GM12878 (cell line): ENCODE measurements at regions not wholly inside any gene's neighbourhood (a gene's known extent, or its start where the extent isn't known, plus 50 kb on each side); places are given as distances from the start of the nearest gene placed in this dataset.

ENCODE experiments used
- ATAC-seq: fragments of 200-7000 bp; cut with Tn5 transposase; 3 replicates; pipeline ENCODE4 v1.9.1; 2020; ENCODE audit warnings: mild to moderate bottlenecking, moderate library complexity
- BruUV-seq: library from RNA; stranded (reverse); fragments of 400-500 nt; replicated peaks from 2 replicates; lab custom pipeline; 2021; lab: Mats Ljungman, UMichigan
- CTCF ChIA-PET: fragments of 300-600 bp; sonication (Branson Sonifier 250); formaldehyde crosslinking; extraction: SDS; loops from one replicate; lab custom pipeline; 2021; ENCODE audit warnings: inconsistent platforms; lab: Yijun Ruan, JAX
- POLR2A ChIA-PET: fragments of 350-600 bp; formaldehyde crosslinking; extraction: SDS; loops from one replicate; lab custom pipeline; 2021; ENCODE audit warnings: inconsistent platforms; lab: Charles Lee
- RAD21 ChIA-PET: fragments of 300-600 bp; sonication (Branson Sonifier 250); formaldehyde crosslinking; loops from one replicate; lab custom pipeline; 2023; ENCODE audit warnings: antibody characterized with exemption; ENCODE audit not compliant: unreplicated experiment; lab: Charles Lee
- SMC1A ChIA-PET: fragments of 300-600 bp; sonication (Branson Sonifier 250); formaldehyde crosslinking; loops from one replicate; lab custom pipeline; 2023; ENCODE audit not compliant: unreplicated experiment, uncharacterized antibody; lab: Charles Lee
- DNase-seq: peaks from one replicate; pipeline ENCODE4 v3.0.0-alpha.2; 2011; ENCODE audit warnings: low read depth, low spot score
- FAIRE-seq: peaks from 3 replicates; lab custom pipeline; 2011; peaks lifted over from hg19 to GRCh38; lab: Jason Lieb, UNC
- H2AFZ ChIP-seq: 2 replicates; pipeline ENCODE4 v1.6.0; 2011; ENCODE audit warnings: low read depth, low read length, control low read depth; ENCODE audit not compliant: control insufficient read depth
- H3K27ac ChIP-seq: 2 replicates; pipeline ENCODE4 v1.5.1; 2011; ENCODE audit warnings: control low read depth; ENCODE audit not compliant: control insufficient read depth, insufficient read depth
- H3K27me3 ChIP-seq, 2 experiments: replicated peaks in 1 of 2; 2 replicates each; pipeline versions ENCODE4 v1.6.0 to v1.6.1; 2011; ENCODE audit warnings: low read length in 1 of 2; ENCODE audit not compliant: control insufficient read depth in 2 of 2, insufficient read depth in 2 of 2
- H3K36me3 ChIP-seq, 2 experiments: 2 replicates each; pipeline ENCODE4 v1.5.1; 2011; ENCODE audit warnings: low read length in 1 of 2; ENCODE audit not compliant: control insufficient read depth in 2 of 2, insufficient read depth in 2 of 2
- H3K4me1 ChIP-seq: 2 replicates; pipeline ENCODE4 v1.6.1; 2011; ENCODE audit warnings: mild to moderate bottlenecking, low read length, moderate library complexity, mixed read lengths; ENCODE audit not compliant: control insufficient read depth, insufficient read depth
- H3K4me2 ChIP-seq: 2 replicates; pipeline ENCODE4 v1.6.0; 2011; ENCODE audit warnings: control low read depth; ENCODE audit not compliant: control insufficient read depth, insufficient read depth
- H3K4me3 ChIP-seq: fragments of 200-600 bp; sonication (generic); 2 replicates; pipeline ENCODE4 v1.5.1; 2016
- H3K79me2 ChIP-seq: 2 replicates; pipeline ENCODE4 v1.6.0; 2011; ENCODE audit warnings: low read length; ENCODE audit not compliant: control insufficient read depth, insufficient read depth
- H3K9ac ChIP-seq: 2 replicates; pipeline ENCODE4 v1.8.0; 2011; ENCODE audit warnings: low read length, control low read depth, mixed read lengths; ENCODE audit not compliant: control insufficient read depth, insufficient read depth
- H3K9me3 ChIP-seq: replicated peaks from 3 replicates; pipeline ENCODE4 v1.5.1; 2011; ENCODE audit warnings: mild to moderate bottlenecking, low read length; ENCODE audit not compliant: control insufficient read depth, insufficient read depth
- H4K20me1 ChIP-seq: 2 replicates; pipeline ENCODE4 v1.6.0; 2011; ENCODE audit not compliant: control insufficient read depth, insufficient read depth
- BMI1 ChIP-seq: fragments of 450-650 bp; IDR thresholded peaks from 2 replicates; pipeline ENCODE4 v1.6.1; 2016; ENCODE audit warnings: mild to moderate bottlenecking, moderate library complexity, borderline replicate concordance
- CBFB ChIP-seq: IDR thresholded peaks from 2 replicates; pipeline ENCODE4 v1.6.1; 2016; ENCODE audit warnings: antibody characterized with exemption, low read depth
- CBX3 ChIP-seq: fragments of 200-600 bp; sonication (generic); IDR thresholded peaks from 2 replicates; pipeline ENCODE4 v1.6.1; 2016; ENCODE audit warnings: low read depth, borderline replicate concordance
- E2F8 ChIP-seq: fragments of 450-650 bp; IDR thresholded peaks from 2 replicates; pipeline ENCODE4 v1.6.1; 2018; ENCODE audit warnings: mild to moderate bottlenecking, low read depth, moderate library complexity; ENCODE audit not compliant: partially characterized antibody
- MAX ChIP-seq: IDR thresholded peaks from 2 replicates; pipeline ENCODE4 v1.6.1; 2012; ENCODE audit warnings: low read depth, low read length, improper control_type of control experiment
- NFYB ChIP-seq: IDR thresholded peaks from 2 replicates; pipeline ENCODE4 v1.6.1; 2011; ENCODE audit warnings: low read depth, mild to moderate bottlenecking, low read length, improper control_type of control experiment, moderate library complexity; ENCODE audit not compliant: insufficient read depth
- RCOR1 ChIP-seq: conservative IDR thresholded peaks from 2 replicates; pipeline ENCODE4 v1.6.1; 2012; ENCODE audit warnings: low read depth, low read length, improper control_type of control experiment
- SP1 ChIP-seq: IDR thresholded peaks from one replicate; pipeline ENCODE4 v1.6.1; 2011; ENCODE audit warnings: low read depth, low read length
- SPI1 ChIP-seq: IDR thresholded peaks from 2 replicates; pipeline ENCODE4 v1.6.1; 2011; ENCODE audit warnings: low read depth, mild to moderate bottlenecking, low read length, moderate library complexity, borderline replicate concordance; ENCODE audit not compliant: insufficient read depth
- WGBS: methylation state at CpG from one replicate; pipeline ENCODE4 v1.1.6; 2016; ENCODE audit warnings: low lambda C conversion rate; ENCODE audit not compliant: insufficient replicate concordance, insufficient coverage; ENCODE audit errors: missing lambda C conversion rate; 5-methylcytosine and 5-hydroxymethylcytosine counted together
- in situ Hi-C: fragments of 300-500 bp; cut with MboI; formaldehyde crosslinking; loops from 9 replicates; pipeline ENCODE4 v1.14.3; 2018; ENCODE audit warnings: mixed read lengths
- intact Hi-C: fragments of 100-400 bp; cut with micrococcal nuclease; formaldehyde crosslinking; loops from one replicate; pipeline ENCODE4 v1.14.2; 2022; ENCODE audit not compliant: unreplicated experiment

GRCh38 chr12:68461645-68462044 is 129.5 kb upstream of the MDM1 start:
- BruUV-seq: no TSS peak
- SMC1A ChIA-PET: interaction anchor here (0.7 to 4.2 kb wide), 16 partner anchors 8 to 151 kb away, joined by 3 to 24 read pairs (median 4); no protein-coding TSS in a partner anchor
- FAIRE-seq: no peak
- Histone ChIP-seq H3K9ac (no peak overlapping the region), H3K27me3 (no peaks in the 10 kb centered on the region), H3K27ac (no peak overlapping the region), H3K9me3 (no peaks in the 10 kb centered on the region), H2AFZ (no peak overlapping the region), H3K4me3 (no peak overlapping the region), H3K79me2 (no peaks in the 10 kb centered on the region), H3K4me2 (no peak overlapping the region), H3K4me1 (no peaks in the 10 kb centered on the region), H3K36me3 (no peaks in the 10 kb centered on the region), H4K20me1 (no peaks in the 10 kb centered on the region)
- POLR2A ChIA-PET: interaction anchor here (1.4 to 2.3 kb wide), 3 partner anchors 11 to 21 kb away, joined by 4 to 8 read pairs (median 6); no protein-coding TSS in a partner anchor
- in situ Hi-C loops: no loop called here
- CTCF ChIA-PET: interaction anchor here (0.8 to 2.1 kb wide), 3 partner anchors 7 to 27 kb away, joined by 3 to 17 read pairs (median 4); no protein-coding TSS in a partner anchor
- 95% methylated on average over 3 of the region's 3 CpGs for WGBS
- intact Hi-C loops: no loop called here
- TF ChIP-seq CBX3 (no peak), NFYB (no peak), SP1 (no peak), E2F8 (no peak), SPI1 (no peak), CBFB (no peak), MAX (no peak), RCOR1 (no peak), BMI1 (no peak)
- DNase-seq: no peak
- no peak for ATAC-seq
- RAD21 ChIA-PET: interaction anchor here (0.8 to 2.5 kb wide), 5 partner anchors 12 to 130 kb away, joined by 3 to 17 read pairs (median 4); partner anchors contain the start of gene MDM1
